ENCODE measurements at regions not wholly inside any gene's neighbourhood (a gene's known extent, or its start where the extent isn't known, plus 50 kb on each side); places are given as distances from the start of the nearest gene placed in this dataset.

DNA sequence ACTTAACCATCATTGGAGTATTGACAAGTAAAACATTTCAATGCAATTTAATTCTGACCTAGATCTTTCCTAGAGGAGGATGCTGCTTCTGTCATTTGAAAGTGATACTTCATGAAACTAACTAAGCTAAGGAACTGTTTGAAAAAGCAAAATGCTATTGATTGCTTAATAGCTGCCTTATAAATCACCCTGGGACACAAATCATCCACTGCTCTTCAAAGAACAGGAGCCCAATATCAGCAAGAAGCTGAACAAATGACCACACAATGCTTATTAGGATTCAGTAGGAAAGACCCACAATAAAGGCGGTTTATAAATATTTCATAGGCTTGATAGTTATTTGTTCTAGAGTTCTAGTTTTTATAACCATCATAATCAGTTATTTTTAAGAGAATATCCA lies 216.3 kb downstream of the TEX36 start:
- in situ Hi-C loops (cut with MboI): no loop called here
- Histone ChIP-seq H3K36me3 (ENCODE audit: low read depth) (no peaks in the 10 kb centered on the region), H3K9ac (no peak overlapping the region), H3K9me2 (ENCODE audit: insufficient read depth) (no peaks in the 10 kb centered on the region), H4K20me1 (ENCODE audit: insufficient read depth) (no peaks in the 10 kb centered on the region), H3K4me2 (ENCODE audit: unreplicated experiment) (no peak overlapping the region), H3K4me3 (no peak overlapping the region), H3K4me1 (ENCODE audit: insufficient read depth) (no peaks in the 10 kb centered on the region), H2AFZ (no peak overlapping the region), H3F3A (ENCODE audit: insufficient read depth) (no peaks in the 10 kb centered on the region), H3K79me2 (ENCODE audit: insufficient read depth) (no peaks in the 10 kb centered on the region), H3K27ac (no peak overlapping the region), H3K27me3 (replicated peaks; ENCODE audit: insufficient read depth) (peaks cover 19% of the 10 kb centered on the region), H3K9me3 (ENCODE audit: low read depth) (no peaks in the 10 kb centered on the region)
- DNase-seq: no peak
- WGBS, 2 experiments (ENCODE audit: low coverage in 1 of 2, low lambda C conversion rate in 2 of 2, missing lambda C conversion rate in 2 of 2): 50 to 59% methylated on average over 1 of the region's 1 CpG
- TF ChIP-seq EZH2 (IDR thresholded peaks at IDR 0.05; ENCODE audit: insufficient read depth, poor library complexity, severe bottlenecking) (no peak), EZH2phosphoT487 (IDR thresholded peaks at IDR 0.05; ENCODE audit: insufficient read depth, low read depth) (no peak)

DNA sequence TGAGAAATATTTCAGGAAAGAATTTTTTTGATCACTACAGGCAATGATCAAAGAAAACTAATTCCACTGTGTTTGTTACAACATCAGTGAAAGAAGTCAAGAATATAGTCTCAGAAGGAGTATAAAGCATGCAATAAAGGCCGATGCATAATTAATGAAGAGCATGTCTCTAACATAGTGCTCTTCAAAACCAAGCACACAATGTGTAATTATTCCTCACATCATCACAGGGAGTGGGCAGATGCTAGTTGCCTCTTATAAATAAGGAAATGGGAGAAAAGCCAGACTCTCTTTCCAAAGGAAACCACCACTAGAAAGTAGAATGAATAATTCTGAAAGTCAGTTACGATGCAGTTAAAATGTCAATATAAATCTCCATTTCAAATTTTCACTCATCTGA lies 220.1 kb downstream of the TEX36 start:
- Histone ChIP-seq H3K36me3 (ENCODE audit: low read depth) (no peaks in the 10 kb centered on the region), H3K27me3 (replicated peaks; ENCODE audit: insufficient read depth) (peaks cover 9% of the 10 kb centered on the region; the same call in 1 of the 2 replicates), H3K27ac (no peak overlapping the region), H3K9me2 (ENCODE audit: insufficient read depth) (no peaks in the 10 kb centered on the region), H4K20me1 (ENCODE audit: insufficient read depth) (no peaks in the 10 kb centered on the region), H3K4me1 (ENCODE audit: insufficient read depth) (no peaks in the 10 kb centered on the region), H3F3A (ENCODE audit: insufficient read depth) (no peaks in the 10 kb centered on the region), H3K9me3 (ENCODE audit: low read depth) (no peaks in the 10 kb centered on the region), H3K9ac (no peak overlapping the region), H2AFZ (no peak overlapping the region), H3K79me2 (ENCODE audit: insufficient read depth) (no peaks in the 10 kb centered on the region), H3K4me2 (ENCODE audit: unreplicated experiment) (no peak overlapping the region), H3K4me3 (no peak overlapping the region)
- WGBS, 2 experiments (ENCODE audit: low coverage in 1 of 2, low lambda C conversion rate in 2 of 2, missing lambda C conversion rate in 2 of 2): 48 to 51% methylated on average over 2 of the region's 2 CpGs
- in situ Hi-C loops (cut with MboI): no loop called here
- DNase-seq: no peak
- TF ChIP-seq EZH2 (IDR thresholded peaks at IDR 0.05; ENCODE audit: insufficient read depth, poor library complexity, severe bottlenecking): no peak
- no peak for TF ChIP-seq EZH2phosphoT487 (IDR thresholded peaks at IDR 0.05; ENCODE audit: insufficient read depth, low read depth)

DNA sequence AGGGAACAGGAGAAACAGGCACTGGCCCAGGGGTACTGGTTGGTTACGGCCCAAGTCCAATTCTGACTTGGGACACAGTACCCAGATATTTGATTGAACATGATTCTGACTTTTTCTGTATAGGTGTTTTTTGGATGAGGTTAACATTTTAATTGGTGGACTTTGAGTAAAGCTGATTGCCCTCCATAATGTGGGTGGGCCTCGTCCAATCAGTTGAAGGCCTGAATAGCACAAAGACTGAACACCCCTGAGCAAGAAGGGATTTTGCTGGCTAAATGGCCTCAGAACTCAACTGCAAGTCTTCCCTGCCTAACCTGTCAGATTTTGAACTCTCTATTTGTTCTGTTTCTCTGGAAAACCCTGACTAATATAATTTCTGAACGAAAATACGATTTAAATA lies 222.6 kb downstream of the TEX36 start:
- H4K20me1 ChIP-seq (ENCODE audit: insufficient read depth): no peaks in the 10 kb centered on the region
- H3K9ac ChIP-seq: no peak overlapping the region
- 46 to 50% methylated on average over 4 of the region's 4 CpGs for WGBS, 2 experiments (ENCODE audit: low coverage in 1 of 2, low lambda C conversion rate in 2 of 2, missing lambda C conversion rate in 2 of 2)
- H3K4me2 ChIP-seq (ENCODE audit: unreplicated experiment): no peak overlapping the region
- H3K79me2 ChIP-seq (ENCODE audit: insufficient read depth): no peaks in the 10 kb centered on the region
- peaks cover 8% of the 10 kb centered on the region; the same call in 1 of the 2 replicates for H3K27me3 ChIP-seq (replicated peaks; ENCODE audit: insufficient read depth)
- H3K27ac ChIP-seq: no peak overlapping the region
- no peaks in the 10 kb centered on the region for H3F3A ChIP-seq (ENCODE audit: insufficient read depth)
- DNase-seq: no peak
- no peaks in the 10 kb centered on the region for H3K4me1 ChIP-seq (ENCODE audit: insufficient read depth)
- in situ Hi-C loops (cut with MboI): no loop called here
- no peaks in the 10 kb centered on the region for H3K9me3 ChIP-seq (ENCODE audit: low read depth)
- no peak overlapping the region for H2AFZ ChIP-seq
- no peaks in the 10 kb centered on the region for H3K36me3 ChIP-seq (ENCODE audit: low read depth)
- no peaks in the 10 kb centered on the region for H3K9me2 ChIP-seq (ENCODE audit: insufficient read depth)
- no peak overlapping the region for H3K4me3 ChIP-seq
- TF ChIP-seq EZH2 (IDR thresholded peaks at IDR 0.05; ENCODE audit: insufficient read depth, poor library complexity, severe bottlenecking) (no peak), EZH2phosphoT487 (IDR thresholded peaks at IDR 0.05; ENCODE audit: insufficient read depth, low read depth) (no peak)

DNA sequence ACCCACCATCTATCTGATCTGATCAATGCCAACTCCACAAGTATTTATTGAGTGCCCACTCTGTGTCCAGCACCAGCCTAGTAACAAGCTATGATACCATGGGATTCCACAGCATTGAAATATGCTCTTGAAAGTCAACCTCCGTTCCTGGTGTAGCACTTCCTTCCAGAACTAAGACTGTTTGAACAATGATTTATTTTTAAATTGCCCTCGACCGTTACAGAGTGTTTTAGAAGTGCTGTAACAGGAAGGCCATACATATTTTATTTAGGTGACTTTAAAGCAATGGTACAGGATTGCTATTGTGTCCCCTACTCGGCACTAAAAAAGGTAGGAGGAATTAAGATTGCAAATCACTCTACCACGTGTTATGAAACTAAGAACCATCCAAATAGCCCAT lies 225.6 kb downstream of the TEX36 start:
- WGBS, 2 experiments (ENCODE audit: low coverage in 1 of 2, low lambda C conversion rate in 2 of 2, missing lambda C conversion rate in 2 of 2): 31 to 45% methylated on average over 5 of the region's 5 CpGs

DNA sequence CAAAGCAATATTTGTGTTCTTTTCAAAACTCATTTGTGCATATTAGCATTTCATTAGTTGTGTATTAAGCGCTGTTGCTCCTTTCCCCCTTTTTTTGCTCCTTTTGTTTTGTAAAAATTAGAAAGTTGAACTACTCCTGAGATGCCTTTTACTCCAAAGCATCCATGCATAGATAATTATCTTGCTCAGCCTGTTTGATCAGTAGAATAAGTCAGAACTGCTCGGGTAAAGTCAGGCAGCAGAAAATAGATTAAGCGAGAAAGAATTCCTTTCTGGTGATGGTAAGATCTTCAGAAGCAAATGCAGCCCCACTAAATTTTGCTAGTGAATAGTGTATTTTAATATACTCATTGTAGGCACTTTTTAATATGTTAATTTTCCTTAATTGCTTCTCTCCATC lies 227.1 kb downstream of the TEX36 start:
- H3K9ac ChIP-seq: no peak overlapping the region
- H3K27ac ChIP-seq: no peak overlapping the region
- H3K4me3 ChIP-seq: no peak overlapping the region
- H3K79me2 ChIP-seq (ENCODE audit: insufficient read depth): no peaks in the 10 kb centered on the region
- in situ Hi-C loops (cut with MboI): no loop called here
- H3K4me2 ChIP-seq (ENCODE audit: unreplicated experiment): no peak overlapping the region
- no peaks in the 10 kb centered on the region for H3K4me1 ChIP-seq (ENCODE audit: insufficient read depth)
- no peaks in the 10 kb centered on the region for H4K20me1 ChIP-seq (ENCODE audit: insufficient read depth)
- no peaks in the 10 kb centered on the region for H3K9me3 ChIP-seq (ENCODE audit: low read depth)
- 0 out of 2 replicates have a peak, but pooled peaks cover 3% of the 10 kb centered on the region for H3K27me3 ChIP-seq (replicated peaks; ENCODE audit: insufficient read depth)
- H3K36me3 ChIP-seq (ENCODE audit: low read depth): no peaks in the 10 kb centered on the region
- H3K9me2 ChIP-seq (ENCODE audit: insufficient read depth): no peaks in the 10 kb centered on the region
- no peaks in the 10 kb centered on the region for H3F3A ChIP-seq (ENCODE audit: insufficient read depth)
- no peak for TF ChIP-seq EZH2phosphoT487 (IDR thresholded peaks at IDR 0.05; ENCODE audit: insufficient read depth, low read depth)
- TF ChIP-seq EZH2 (IDR thresholded peaks at IDR 0.05; ENCODE audit: insufficient read depth, poor library complexity, severe bottlenecking): no peak
- DNase-seq: no peak
- H2AFZ ChIP-seq: no peak overlapping the region
- 50 to 54% methylated on average over 3 of the region's 3 CpGs for WGBS, 2 experiments (ENCODE audit: low coverage in 1 of 2, low lambda C conversion rate in 2 of 2, missing lambda C conversion rate in 2 of 2)

More for the DNA sequence above, 225.6 kb downstream of the TEX36 start:
- Histone ChIP-seq H3K4me1 (ENCODE audit: insufficient read depth) (no peaks in the 10 kb centered on the region), H3F3A (ENCODE audit: insufficient read depth) (no peaks in the 10 kb centered on the region), H3K4me3 (no peak overlapping the region), H3K4me2 (ENCODE audit: unreplicated experiment) (no peak overlapping the region), H2AFZ (no peak overlapping the region), H3K79me2 (ENCODE audit: insufficient read depth) (no peaks in the 10 kb centered on the region), H4K20me1 (ENCODE audit: insufficient read depth) (no peaks in the 10 kb centered on the region), H3K27ac (no peak overlapping the region), H3K27me3 (replicated peaks; ENCODE audit: insufficient read depth) (peaks cover 8% of the 10 kb centered on the region; the same call in 1 of the 2 replicates), H3K9me2 (ENCODE audit: insufficient read depth) (no peaks in the 10 kb centered on the region), H3K9ac (no peak overlapping the region), H3K36me3 (ENCODE audit: low read depth) (no peaks in the 10 kb centered on the region), H3K9me3 (ENCODE audit: low read depth) (no peaks in the 10 kb centered on the region)
- in situ Hi-C loops (cut with MboI): no loop called here
- TF ChIP-seq EZH2 (IDR thresholded peaks at IDR 0.05; ENCODE audit: insufficient read depth, poor library complexity, severe bottlenecking) (no peak), EZH2phosphoT487 (IDR thresholded peaks at IDR 0.05; ENCODE audit: insufficient read depth, low read depth) (no peak)
- no peak for DNase-seq
